ENCODE measurements at regions not wholly inside any gene's neighbourhood (a gene's known extent, or its start where the extent isn't known, plus 50 kb on each side); places are given as distances from the start of the nearest gene placed in this dataset.

GRCh38 chr3:150328654-150329040 lies 79.5 kb upstream of the TSC22D2 start:
- CTCF ChIA-PET (ENCODE audit: low intra/inter-chr PET ratio): no interaction called here
- 3% methylated on average over 2 of the region's 2 CpGs for WGBS (ENCODE audit: insufficient coverage, low coverage, missing lambda C conversion rate)
- no peaks in the 10 kb centered on the region for H3K79me2 ChIP-seq (ENCODE audit: control insufficient read depth, insufficient read depth, low read length)
- H3K9ac ChIP-seq (ENCODE audit: insufficient read depth in 1 of 2, low read depth in 2 of 2, low read length in 2 of 2): no peak overlapping the region
- FAIRE-seq (no peak), ATAC-seq (no peak), DNase-seq (ENCODE audit: extremely low read depth in 1 of 4, low spot score in 3 of 4) (no peak)
- TF ChIP-seq RBM17 (IDR thresholded peaks at IDR 0.05; ENCODE audit: borderline replicate concordance, low read depth, low read length) (no peak), MBD1 (CRISPR knock-in tag; IDR thresholded peaks at IDR 0.05) (no peak), NCOA4 (IDR thresholded peaks at IDR 0.05; ENCODE audit: partially characterized antibody) (no peak), RFX5 (IDR thresholded peaks at IDR 0.05; ENCODE audit: low read depth, low read length) (no peak), TEAD1 (CRISPR knock-in tag; IDR thresholded peaks at IDR 0.05) (no peak), ZNF23 (CRISPR knock-in tag; IDR thresholded peaks at IDR 0.05) (no peak), ZNF583 (CRISPR knock-in tag; IDR thresholded peaks at IDR 0.05) (no peak), TCF7L2 (IDR thresholded peaks at IDR 0.05; ENCODE audit: low read depth, low read length) (no peak), NBN (IDR thresholded peaks at IDR 0.05; ENCODE audit: low read depth) (no peak), MTA1 (IDR thresholded peaks at IDR 0.05; ENCODE audit: borderline replicate concordance) (no peak), ARNT (IDR thresholded peaks at IDR 0.05) (no peak), GATAD2B (IDR thresholded peaks at IDR 0.05; ENCODE audit: borderline replicate concordance) (no peak), HDAC2 (IDR thresholded peaks at IDR 0.05) (no peak), CCNT2 (IDR thresholded peaks at IDR 0.05; ENCODE audit: borderline replicate concordance, extremely low read depth, insufficient read length, low read depth, low read length) (no peak), ZNF764 (CRISPR knock-in tag; IDR thresholded peaks at IDR 0.05; ENCODE audit: low read depth) (no peak), ETV1 (tag; conservative IDR thresholded peaks at IDR 0.05; ENCODE audit: low read depth) (no peak)
- H3K36me3 ChIP-seq (ENCODE audit: control insufficient read depth, insufficient read depth, low read length): no peaks in the 10 kb centered on the region
- no peak overlapping the region for H3K27ac ChIP-seq (ENCODE audit: extremely low read depth, low read depth, low read length)
- no peak overlapping the region for H3K4me2 ChIP-seq (ENCODE audit: insufficient read depth, low read length)
- no peaks in the 10 kb centered on the region for H3K9me1 ChIP-seq (ENCODE audit: control insufficient read depth, insufficient read depth, low read length)
- H3K27me3 ChIP-seq (ENCODE audit: control insufficient read depth in 2 of 2, insufficient read depth in 2 of 2, low read length in 2 of 2): peaks cover 5 to 10% of the 10 kb centered on the region in 2 experiments; a peak in 3 of 5 replicates
- H3K4me1 ChIP-seq (replicated peaks in 1 of 2; ENCODE audit: control insufficient read depth in 2 of 2, insufficient read depth in 2 of 2, low read length in 2 of 2): no peaks in the 10 kb centered on the region
- 0 out of 2 replicates have a peak, but pooled peaks cover 1% of the 10 kb centered on the region for H3K9me3 ChIP-seq (replicated peaks; ENCODE audit: control insufficient read depth, insufficient read depth, low read depth, low read length)
- H2AFZ ChIP-seq (ENCODE audit: low read depth, low read length): no peak overlapping the region
- in situ Hi-C loops (cut with MboI): no loop called here
- no TSS peak for BruUV-seq (replicated peaks)
- H3K4me3 ChIP-seq: no peak overlapping the region
- POLR2A ChIA-PET: interaction anchor here (0.7 kb wide), 1 partner anchor 80 kb away, joined by 4 read pairs; no protein-coding TSS in a partner anchor
- intact Hi-C loops (cut with micrococcal nuclease): no loop called here
- no peaks in the 10 kb centered on the region for H4K20me1 ChIP-seq (replicated peaks; ENCODE audit: control insufficient read depth, insufficient read depth, low read length)
